ENCODE measurements at regions not wholly inside any gene's neighbourhood (a gene's known extent, or its start where the extent isn't known, plus 50 kb on each side); places are given as distances from the start of the nearest gene placed in this dataset.

DNA sequence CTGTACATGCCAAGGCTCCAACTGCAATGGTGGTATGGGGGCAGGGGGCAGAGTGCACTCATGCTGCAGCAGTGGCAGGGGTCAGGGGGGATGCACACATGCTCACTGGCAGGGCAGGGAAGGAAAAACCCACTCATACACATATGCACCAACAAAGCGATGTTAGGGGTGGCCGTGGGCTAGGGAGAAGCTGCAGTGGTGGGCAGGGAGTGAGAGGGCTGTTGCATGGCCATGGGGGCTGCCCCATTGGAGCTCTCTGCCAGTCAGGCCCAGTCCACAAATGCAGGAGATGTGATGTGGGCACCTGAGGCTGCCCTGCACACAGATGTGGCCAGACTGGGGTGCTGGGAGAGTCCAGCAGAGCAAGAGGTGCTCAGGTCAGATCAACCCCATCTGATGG, 238.1 kb upstream of the NXPH2 start:
- H3K4me1 Mint-ChIP-seq (ENCODE audit: insufficient read depth, unreplicated experiment) = no peaks in the 10 kb centered on the region
- TF ChIP-seq, protein P1, sequence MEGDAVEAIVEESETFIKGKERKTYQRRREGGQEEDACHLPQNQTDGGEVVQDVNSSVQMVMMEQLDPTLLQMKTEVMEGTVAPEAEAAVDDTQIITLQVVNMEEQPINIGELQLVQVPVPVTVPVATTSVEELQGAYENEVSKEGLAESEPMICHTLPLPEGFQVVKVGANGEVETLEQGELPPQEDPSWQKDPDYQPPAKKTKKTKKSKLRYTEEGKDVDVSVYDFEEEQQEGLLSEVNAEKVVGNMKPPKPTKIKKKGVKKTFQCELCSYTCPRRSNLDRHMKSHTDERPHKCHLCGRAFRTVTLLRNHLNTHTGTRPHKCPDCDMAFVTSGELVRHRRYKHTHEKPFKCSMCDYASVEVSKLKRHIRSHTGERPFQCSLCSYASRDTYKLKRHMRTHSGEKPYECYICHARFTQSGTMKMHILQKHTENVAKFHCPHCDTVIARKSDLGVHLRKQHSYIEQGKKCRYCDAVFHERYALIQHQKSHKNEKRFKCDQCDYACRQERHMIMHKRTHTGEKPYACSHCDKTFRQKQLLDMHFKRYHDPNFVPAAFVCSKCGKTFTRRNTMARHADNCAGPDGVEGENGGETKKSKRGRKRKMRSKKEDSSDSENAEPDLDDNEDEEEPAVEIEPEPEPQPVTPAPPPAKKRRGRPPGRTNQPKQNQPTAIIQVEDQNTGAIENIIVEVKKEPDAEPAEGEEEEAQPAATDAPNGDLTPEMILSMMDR (IDR thresholded peaks at IDR 0.05; ENCODE audit: unreplicated experiment) = no peak
- intact Hi-C loops (cut with micrococcal nuclease) = no loop called here
- BruUV-seq (replicated peaks) = no TSS peak
- H3K9me3 Mint-ChIP-seq (ENCODE audit: unreplicated experiment) = peaks cover 9% of the 10 kb centered on the region
- CTCF ChIA-PET = no interaction called here
- POLR2A ChIA-PET = no interaction called here
- peaks cover 6% of the 10 kb centered on the region for H3K36me3 Mint-ChIP-seq (ENCODE audit: insufficient read depth, unreplicated experiment)
- peaks cover 33% of the 10 kb centered on the region for H3K27me3 Mint-ChIP-seq (ENCODE audit: insufficient read depth, unreplicated experiment)
- no peak overlapping the region for H3K4me3 Mint-ChIP-seq (ENCODE audit: unreplicated experiment)
- no peak for DNase-seq (ENCODE audit: unreplicated experiment)
- H3K27ac Mint-ChIP-seq (ENCODE audit: low read depth, unreplicated experiment) = no peak overlapping the region

DNA sequence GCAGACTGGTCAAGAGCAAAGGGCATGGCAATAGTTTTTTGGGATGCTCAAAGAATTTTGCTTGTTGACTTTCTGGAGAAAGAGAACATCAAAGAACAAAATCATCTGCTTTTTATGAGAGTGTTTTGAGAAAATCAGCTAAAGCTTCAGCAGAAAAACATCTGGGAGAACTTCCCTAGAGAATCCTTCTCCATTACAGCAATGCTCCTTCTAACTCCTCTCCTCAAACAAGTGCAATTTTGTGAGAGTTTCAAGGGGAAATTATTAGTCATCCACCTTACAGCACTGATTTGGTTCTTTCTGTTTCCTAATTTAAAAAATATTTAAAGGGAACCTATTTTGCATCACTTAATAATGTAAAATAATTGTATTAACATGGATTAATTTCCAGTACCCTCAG, 226.9 kb upstream of the NXPH2 start:
- Mint-ChIP-seq H3K27me3 (ENCODE audit: insufficient read depth, unreplicated experiment) (peaks cover 84% of the 10 kb centered on the region), H3K4me1 (ENCODE audit: insufficient read depth, unreplicated experiment) (no peaks in the 10 kb centered on the region), H3K36me3 (ENCODE audit: insufficient read depth, unreplicated experiment) (no peaks in the 10 kb centered on the region), H3K27ac (ENCODE audit: low read depth, unreplicated experiment) (no peak overlapping the region), H3K4me3 (ENCODE audit: unreplicated experiment) (no peak overlapping the region), H3K9me3 (ENCODE audit: unreplicated experiment) (no peaks in the 10 kb centered on the region)
- no TSS peak for BruUV-seq (replicated peaks)
- DNase-seq (ENCODE audit: unreplicated experiment) = no peak
- intact Hi-C loops (cut with micrococcal nuclease) = no loop called here
- TF ChIP-seq, protein P1 (IDR thresholded peaks at IDR 0.05; ENCODE audit: unreplicated experiment) = no peak
- CTCF ChIA-PET = no interaction called here
- POLR2A ChIA-PET = interaction anchor here (0.6 kb wide), 1 partner anchor 339 kb away, joined by 3 read pairs; no protein-coding TSS in a partner anchor

DNA sequence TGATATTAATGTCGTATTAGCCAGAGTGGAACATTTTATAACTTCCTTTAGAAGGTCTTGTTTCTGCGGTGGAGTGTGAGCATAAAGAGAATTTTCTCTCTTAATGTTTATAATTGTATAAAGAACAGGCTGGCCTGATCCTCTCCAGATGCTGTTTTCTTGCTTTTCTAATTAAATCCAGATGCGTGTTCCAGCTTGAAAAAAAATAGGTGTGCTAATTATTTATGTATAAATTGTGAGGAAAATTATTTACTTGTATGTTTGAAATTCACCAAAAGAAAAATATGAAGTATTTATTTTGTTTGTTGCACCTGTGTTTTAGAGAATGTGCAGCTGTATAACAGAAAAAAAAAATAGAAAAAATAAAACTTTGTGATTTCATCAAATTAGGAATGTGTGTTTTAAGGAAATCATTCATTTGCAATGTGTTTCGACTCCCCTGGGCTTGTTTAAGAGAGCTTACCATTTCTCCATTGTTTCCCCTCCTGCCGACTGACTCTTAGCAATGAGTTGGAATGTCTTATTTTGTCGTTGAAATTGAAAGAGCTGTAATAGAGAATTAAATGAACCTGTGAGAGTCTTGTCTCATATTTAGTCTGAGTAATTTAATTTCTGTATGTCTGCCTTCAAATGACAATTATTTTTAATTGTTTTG, 220.1 kb upstream of the NXPH2 start:
- Mint-ChIP-seq H3K4me1 (ENCODE audit: insufficient read depth, unreplicated experiment) (no peaks in the 10 kb centered on the region), H3K9me3 (ENCODE audit: unreplicated experiment) (no peaks in the 10 kb centered on the region), H3K36me3 (ENCODE audit: insufficient read depth, unreplicated experiment) (no peaks in the 10 kb centered on the region), H3K27me3 (ENCODE audit: insufficient read depth, unreplicated experiment) (peaks cover 58% of the 10 kb centered on the region), H3K4me3 (ENCODE audit: unreplicated experiment) (no peak overlapping the region), H3K27ac (ENCODE audit: low read depth, unreplicated experiment) (no peak overlapping the region)
- CTCF ChIA-PET = interaction anchor here (0.6 kb wide), 1 partner anchor 8 kb away, joined by 4 read pairs; no protein-coding TSS in a partner anchor
- BruUV-seq (replicated peaks) = no TSS peak
- intact Hi-C loops (cut with micrococcal nuclease) = no loop called here
- TF ChIP-seq, protein P1 (IDR thresholded peaks at IDR 0.05; ENCODE audit: unreplicated experiment) = no peak
- DNase-seq (ENCODE audit: unreplicated experiment) = no peak
- POLR2A ChIA-PET = no interaction called here

DNA sequence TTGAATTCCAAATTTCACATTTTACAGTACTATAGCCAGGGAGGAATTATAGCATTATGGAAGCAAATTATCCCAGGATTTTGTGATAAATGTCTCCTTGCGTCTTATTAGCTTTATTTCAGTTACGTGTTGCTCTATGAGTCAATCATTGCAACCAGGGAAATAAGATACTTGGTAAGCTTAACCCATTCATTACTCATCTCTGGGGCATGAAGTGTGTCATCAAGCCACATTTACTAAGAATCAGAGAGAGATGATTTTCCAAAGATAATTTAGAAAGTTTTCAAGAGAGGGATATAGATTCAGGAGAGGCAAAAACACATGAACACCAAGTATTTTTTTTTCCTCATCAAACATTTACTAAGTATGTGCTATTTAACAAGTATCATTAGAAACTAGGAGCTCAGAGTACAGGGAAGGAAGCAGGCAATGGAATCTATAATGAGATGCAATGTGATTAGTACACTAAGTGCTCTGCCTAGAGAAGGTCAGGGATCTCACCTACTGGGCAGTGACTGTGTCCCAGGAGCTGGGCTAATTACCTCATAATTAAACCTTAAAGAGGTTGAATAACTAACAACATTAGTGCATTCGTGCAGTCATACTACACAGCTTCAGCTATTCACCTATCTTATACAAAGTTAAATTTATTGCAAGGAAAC, 217.8 kb upstream of the NXPH2 start:
- CTCF ChIA-PET = interaction anchor here (0.5 to 0.6 kb wide), 2 partner anchors 98 to 664 kb away, joined by 3 to 5 read pairs; no protein-coding TSS in a partner anchor
- TF ChIP-seq, protein P1 (IDR thresholded peaks at IDR 0.05; ENCODE audit: unreplicated experiment) = no peak
- no peaks in the 10 kb centered on the region for H3K4me1 Mint-ChIP-seq (ENCODE audit: insufficient read depth, unreplicated experiment)
- peak; percentile 26 for DNase-seq (ENCODE audit: unreplicated experiment)
- no peak overlapping the region for H3K4me3 Mint-ChIP-seq (ENCODE audit: unreplicated experiment)
- peaks cover 56% of the 10 kb centered on the region for H3K27me3 Mint-ChIP-seq (ENCODE audit: insufficient read depth, unreplicated experiment)
- no peaks in the 10 kb centered on the region for H3K36me3 Mint-ChIP-seq (ENCODE audit: insufficient read depth, unreplicated experiment)
- intact Hi-C loops (cut with micrococcal nuclease) = no loop called here
- no peak overlapping the region for H3K27ac Mint-ChIP-seq (ENCODE audit: low read depth, unreplicated experiment)
- H3K9me3 Mint-ChIP-seq (ENCODE audit: unreplicated experiment) = no peaks in the 10 kb centered on the region
- POLR2A ChIA-PET = interaction anchor here (0.7 kb wide), 1 partner anchor 1188 kb away, joined by 3 read pairs; no protein-coding TSS in a partner anchor
- no TSS peak for BruUV-seq (replicated peaks)

All from MCF 10A (cell line).